ENCODE measurements at regions not wholly inside any gene's neighbourhood (a gene's known extent, or its start where the extent isn't known, plus 50 kb on each side); places are given as distances from the start of the nearest gene placed in this dataset.

DNA sequence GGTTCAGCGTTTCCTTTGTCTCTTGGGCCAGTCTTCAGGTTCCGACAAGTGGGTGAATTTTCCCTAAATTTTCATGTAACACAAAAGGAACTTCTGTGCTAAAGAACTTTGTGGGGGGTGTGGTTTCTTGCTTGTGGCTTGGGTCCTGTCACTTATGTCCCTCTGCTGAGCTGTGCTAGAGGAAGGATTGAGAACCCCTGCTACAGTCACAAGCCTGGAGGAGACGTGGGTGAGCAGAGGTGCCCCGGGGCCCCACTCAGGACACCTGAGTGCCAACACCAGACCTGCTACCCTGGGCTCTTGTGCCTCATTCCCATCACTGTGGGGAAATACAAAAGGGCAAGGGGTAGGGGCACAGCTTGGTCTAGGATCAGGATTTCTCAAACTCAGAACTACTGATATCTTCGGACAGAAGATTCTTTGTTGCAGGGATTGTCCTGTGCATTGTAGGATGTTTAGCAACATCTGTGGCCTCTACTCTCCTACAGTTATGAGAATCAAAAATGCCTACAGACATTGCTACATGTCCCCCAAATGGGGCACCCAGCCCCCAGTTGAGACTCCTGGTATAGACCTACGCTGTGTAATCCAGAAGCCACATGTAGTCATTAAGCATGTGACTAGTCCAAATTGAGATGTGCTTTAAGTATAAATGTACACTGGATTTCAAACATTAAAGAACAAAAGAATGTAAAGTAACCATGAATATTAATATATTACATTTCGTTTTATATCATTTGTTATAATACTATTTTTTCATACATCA is 128.7 kb downstream of the LY86 start:
- no peak overlapping the region for H3K4me3 ChIP-seq (ENCODE audit: low read depth, low read length)
- TF ChIP-seq CTCF (IDR thresholded peaks at IDR 0.05; ENCODE audit: low read depth, low read length) = no peak

DNA sequence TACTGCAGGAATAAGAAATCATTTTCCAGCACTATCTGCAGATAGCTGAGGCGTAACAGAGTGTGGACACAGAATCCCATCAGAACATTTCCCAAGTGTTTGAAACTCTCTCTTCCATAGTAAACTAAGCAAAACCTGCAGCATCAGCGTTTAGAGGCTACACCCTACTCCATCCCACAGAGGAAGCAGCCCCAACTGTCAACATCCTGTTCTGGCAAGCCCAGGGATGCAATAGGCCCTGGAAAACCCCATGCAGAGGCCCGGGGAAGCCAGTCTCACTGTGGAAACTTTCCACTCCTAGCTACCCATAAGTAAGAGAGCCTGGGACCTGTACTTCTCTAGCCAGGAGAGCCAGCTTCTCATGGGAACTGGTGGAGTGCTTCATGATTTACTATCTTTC is 129.4 kb downstream of the LY86 start:
- no peak overlapping the region for H3K4me3 ChIP-seq (ENCODE audit: low read depth, low read length)

DNA sequence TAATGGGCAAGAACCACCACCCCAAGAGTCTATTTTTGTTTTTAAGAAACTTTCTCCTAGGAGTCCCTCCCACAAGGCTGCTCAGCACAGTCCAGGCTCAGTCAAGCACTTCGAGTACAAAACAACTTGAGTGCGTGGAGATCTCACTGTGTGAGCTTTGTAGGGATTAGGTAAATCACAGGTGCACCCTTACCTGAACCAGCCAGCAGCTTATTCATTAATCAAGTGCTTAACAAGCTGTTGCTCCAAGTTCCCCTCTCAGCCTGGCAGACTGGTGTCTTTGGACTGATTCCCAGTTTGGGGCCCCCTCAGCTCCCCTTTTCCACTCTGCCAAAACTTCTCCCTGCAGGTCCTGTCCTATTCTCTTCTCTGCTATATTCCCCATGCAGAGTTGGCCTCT is 133.1 kb downstream of the LY86 start:
- H3K4me3 ChIP-seq (ENCODE audit: low read depth, low read length) = no peak overlapping the region
- TF ChIP-seq CTCF (IDR thresholded peaks at IDR 0.05; ENCODE audit: low read depth, low read length) = no peak

More for the DNA sequence above, 129.4 kb downstream of the LY86 start:
- TF ChIP-seq CTCF (IDR thresholded peaks at IDR 0.05; ENCODE audit: low read depth, low read length) = no peak

GRCh38 chr6:6722195-6722594 is 133.7 kb downstream of the LY86 start:
- H3K4me3 ChIP-seq (ENCODE audit: low read depth, low read length) = no peak overlapping the region
- no peak for TF ChIP-seq CTCF (IDR thresholded peaks at IDR 0.05; ENCODE audit: low read depth, low read length)

DNA sequence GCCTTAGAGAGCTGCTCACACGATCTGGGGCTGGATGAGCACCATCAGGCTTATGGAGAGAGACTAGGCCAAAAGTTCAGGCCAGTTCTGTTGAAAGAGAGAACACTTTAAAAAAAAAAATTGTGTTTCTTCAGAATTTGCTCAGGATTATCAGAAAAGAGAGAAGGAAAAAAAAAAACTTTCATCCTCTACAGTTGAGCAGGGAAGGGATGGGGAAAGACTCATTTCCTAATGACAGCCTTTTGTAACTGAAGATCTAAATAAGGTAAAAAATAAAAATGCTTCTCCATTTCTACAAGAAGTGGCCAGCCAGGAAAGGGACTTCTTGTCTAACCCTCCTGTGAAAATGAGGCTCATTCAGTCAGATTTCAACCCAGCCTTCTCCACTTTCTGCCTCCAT is 134.8 kb downstream of the LY86 start:
- no peak for TF ChIP-seq CTCF (IDR thresholded peaks at IDR 0.05; ENCODE audit: low read depth, low read length)
- no peak overlapping the region for H3K4me3 ChIP-seq (ENCODE audit: low read depth, low read length)

DNA sequence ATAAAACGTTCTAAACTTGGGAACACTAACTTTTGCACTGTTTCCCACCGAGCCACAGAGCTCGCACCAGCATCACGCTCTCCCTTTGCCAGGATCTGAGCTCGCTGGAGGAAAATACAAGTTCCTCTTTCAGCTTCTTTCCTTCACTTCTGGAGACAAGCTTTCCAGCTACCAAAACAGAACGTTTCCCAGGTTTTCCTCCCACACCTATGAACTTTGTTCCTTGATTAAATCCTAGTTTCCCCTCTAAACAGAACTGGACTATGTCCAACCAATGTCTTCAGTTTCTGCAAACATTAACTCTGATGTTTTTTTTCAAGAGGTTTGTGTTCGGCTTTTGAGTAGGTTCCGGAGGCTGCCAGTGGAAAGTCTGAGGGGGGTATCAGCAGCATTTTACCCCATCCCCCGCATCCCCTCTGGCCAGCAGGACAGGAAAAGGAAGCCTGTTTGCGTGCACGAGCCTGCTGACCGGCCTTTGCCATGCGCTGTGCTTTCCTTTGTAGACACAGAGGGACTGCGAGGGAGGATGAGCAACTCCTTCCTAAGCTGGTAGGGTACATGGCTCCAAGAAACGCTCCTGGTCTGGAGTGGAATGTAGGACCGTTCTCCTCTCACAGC is 135.5 kb downstream of the LY86 start:
- no peak overlapping the region for H3K4me3 ChIP-seq (ENCODE audit: low read depth, low read length)
- no peak for TF ChIP-seq CTCF (IDR thresholded peaks at IDR 0.05; ENCODE audit: low read depth, low read length)

All from WI38 (cell line).